Stimulated activated CD8-positive, alpha-beta memory T cell treated with anti-CD3 and anti-CD28 coated beads, Interleukin-7, amount 100 ng/mL, for 1 hour (primary cell): ENCODE measurements at regions not wholly inside any gene's neighbourhood (a gene's known extent, or its start where the extent isn't known, plus 50 kb on each side); places are given as distances from the start of the nearest gene placed in this dataset.

Source experiments
- DNase-seq, 2 donors: peaks; one replicate each; pipeline ENCODE4 v3.0.0-alpha.2; 2020; ENCODE audit warnings: low read depth in 2 of 2

DNA sequence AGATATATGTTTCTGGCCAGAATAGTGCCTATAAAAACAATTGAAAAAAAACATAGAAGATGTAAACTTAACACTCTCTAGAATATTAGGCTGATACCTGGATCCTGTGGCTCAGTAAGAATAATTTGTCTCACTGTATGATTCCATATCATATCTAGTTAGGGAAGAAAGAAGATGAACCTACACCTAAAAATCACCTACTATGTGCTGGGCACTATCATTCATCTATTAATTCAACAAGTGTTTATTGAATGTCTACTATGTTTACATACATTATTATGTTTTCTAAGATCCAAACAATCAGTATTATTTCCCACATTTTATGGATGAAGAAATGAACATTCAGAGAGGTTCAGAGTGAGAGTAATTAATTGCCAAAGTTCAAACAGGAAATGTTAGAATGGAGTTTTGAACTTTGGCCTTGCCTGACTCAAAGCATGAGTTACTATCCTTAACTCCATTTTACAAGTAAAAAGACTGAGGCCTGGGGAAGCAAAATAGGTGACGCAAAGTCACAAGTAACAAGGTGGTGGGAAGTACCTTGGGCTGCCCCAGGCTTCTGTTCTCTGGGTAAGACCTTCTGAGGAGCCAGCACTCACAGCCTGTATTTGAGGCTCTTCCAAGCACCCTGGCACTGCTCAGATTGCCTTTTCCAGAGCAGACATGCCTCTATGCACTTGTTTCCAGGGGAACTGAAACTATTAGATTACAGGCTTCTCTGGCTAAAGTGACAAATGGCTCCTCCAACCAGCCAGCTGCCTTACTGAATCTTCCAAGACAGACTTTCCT, 111.1 kb upstream of the ACSL4 start:
- DNase-seq = no peak

DNA sequence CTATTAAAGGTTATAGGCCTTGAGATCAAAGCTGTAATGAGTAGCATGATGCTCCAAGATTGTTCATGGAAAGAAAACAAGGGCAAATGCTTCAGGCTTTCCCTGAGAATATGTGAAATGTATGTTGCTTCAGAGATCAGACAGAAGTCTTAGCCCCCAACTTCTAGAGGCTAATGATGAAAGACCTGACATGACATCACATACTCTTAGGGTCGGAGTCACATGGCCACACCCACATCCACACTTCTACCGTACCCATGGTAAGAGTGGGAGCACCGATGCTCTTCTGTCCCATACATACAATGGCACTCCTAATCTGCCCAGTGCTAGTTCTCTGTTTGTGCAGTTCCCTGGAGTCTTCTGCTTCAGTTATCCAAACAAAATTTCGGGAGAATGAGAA, 111.9 kb upstream of the ACSL4 start:
- no peak for DNase-seq

DNA sequence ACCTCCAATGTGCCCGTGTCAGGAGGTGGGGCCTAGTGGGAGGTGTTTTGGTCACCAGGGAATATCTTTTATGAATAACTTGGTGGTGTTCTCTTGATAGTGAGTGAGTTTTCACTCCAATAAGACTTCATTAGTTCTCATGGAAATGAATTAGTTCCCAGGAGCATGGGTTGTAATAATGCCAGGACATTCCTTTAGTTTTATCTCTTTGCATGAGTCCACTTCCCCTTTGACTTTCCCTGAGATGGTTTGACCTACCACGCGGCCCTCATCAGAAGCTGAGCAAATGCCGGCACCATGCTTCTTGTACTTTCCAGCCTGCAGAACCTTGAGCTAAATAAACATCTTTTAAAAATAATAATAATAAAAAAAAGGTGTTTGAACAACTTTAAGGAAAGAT, 112.9 kb upstream of the ACSL4 start:
- no peak for DNase-seq

DNA sequence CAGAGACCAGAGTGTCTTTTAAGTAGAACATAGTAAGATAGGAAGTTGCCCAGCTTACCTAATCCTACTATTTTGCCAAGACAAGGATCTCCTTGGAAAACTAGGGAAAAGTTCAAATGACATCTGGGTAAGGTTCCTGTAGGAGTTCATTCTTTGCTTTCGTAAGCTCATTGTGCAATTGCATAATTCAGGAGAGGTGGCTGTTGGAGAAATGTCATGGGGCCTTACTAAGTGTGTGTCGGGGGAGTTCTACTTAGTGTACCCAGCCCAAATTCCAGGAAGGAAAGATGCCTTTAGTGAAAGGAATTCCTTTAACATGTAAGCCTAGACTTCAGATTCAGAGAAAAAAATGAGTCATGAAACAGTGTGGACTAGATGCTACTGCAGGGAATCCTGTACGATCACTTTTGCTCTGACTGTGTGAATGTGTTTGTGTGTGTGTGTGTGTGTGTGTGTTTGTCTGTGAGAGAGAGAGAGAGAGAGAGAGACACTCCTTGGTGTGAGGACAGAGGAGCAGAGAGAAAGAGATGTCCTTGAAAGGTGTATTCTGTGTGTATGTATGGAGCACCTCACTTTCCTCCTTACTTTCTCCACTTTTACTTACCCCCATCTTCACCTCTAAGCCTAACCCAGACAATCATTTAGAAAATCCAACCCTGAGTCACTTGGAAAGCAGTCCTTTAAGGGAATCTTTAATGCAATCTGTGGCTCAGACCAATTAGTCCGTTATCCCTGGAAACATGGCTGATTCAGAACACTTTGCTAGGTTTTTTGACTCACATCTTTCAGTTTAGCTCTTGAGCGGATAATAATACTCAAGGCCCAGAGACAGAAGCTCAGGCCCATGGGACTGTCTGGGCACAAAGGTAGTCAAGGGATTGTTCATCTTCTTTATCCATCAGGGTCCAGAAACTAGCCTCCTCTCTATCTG, 114.5 kb upstream of the ACSL4 start:
- DNase-seq = no peak

DNA sequence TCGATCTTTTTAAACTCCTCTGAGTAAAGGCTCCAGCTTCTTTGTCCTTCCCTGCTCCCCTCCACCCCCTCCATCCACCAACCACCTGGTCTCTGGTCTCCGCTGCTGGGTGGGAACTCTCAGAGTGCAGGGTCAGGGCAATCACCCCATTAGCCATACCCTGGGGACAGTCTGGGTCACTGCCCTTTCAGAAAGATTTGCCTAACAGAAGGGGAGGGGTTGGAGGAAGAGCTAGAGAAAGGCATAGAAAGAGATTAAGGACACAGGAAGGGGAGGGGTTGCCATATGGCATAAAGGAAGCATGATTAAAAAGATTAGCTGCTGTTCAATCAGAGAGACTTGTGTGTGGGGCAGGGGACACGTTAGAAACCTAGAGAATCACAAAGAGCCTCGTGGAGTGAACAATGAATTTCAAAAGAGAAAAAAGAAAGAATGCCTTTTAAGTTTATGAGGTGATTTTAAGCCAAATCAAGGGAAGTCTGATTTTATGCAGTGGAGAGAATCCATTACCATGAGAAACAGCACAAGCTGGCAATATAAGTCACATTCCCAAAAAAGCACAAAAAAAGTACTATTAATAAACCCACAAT, 115.5 kb upstream of the ACSL4 start:
- no peak for DNase-seq

DNA sequence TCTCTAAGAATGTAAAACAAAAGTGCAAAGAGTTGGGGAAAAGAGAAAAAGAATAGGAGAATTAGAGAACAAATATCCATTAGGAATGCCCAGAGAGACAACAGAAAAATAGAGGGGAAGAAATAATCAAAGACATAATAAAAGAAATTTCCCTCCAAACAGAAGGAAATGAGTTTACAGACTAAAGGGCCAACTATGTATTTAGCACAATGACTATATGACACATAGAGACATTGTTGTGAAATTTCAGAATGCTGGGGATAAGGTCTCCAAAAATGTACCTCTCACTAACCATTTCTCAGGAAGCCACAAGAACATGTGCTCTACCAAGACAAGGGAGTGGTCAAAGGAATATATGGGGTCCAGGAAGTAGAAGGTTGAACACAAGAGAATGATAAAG, 121.0 kb upstream of the ACSL4 start:
- DNase-seq = no peak

DNA sequence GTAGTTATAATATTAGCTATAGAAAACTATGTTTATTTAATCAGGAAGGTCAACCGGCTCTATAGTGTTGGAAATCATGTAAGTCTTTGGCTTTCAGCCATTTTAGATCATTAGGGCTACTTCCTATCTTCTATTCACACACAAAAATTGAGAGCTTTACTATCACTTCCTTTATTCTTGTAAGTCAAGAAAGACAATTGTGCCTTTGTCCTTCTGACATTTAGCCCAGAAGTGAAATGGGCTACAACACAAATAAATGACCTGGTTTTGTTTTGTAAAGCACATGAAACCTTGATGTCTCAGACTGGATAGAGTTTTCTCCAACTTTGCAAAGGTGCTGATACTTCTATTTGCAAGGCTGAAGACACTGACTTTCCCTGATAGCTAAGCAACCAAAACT, 122.4 kb upstream of the ACSL4 start:
- no peak for DNase-seq

DNA sequence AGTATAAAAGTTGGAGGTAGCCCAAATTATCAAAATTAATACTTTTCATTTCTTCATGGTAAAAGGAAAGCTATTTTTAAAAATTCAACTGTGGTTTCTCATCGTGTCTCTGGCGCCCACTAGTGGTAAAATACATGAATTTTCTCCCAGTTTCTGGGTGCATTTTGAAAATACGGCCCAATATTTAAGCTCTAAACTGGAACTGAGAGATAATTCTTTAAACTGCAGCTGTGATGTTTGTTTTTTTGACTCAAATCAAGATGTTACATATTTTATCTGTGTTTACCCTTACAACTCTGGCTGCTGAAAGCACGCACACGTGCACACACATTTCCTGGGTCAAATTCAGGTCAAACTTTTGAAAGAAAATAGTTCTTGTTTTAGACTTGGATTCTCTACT, 123.9 kb upstream of the ACSL4 start:
- DNase-seq = no peak

DNA sequence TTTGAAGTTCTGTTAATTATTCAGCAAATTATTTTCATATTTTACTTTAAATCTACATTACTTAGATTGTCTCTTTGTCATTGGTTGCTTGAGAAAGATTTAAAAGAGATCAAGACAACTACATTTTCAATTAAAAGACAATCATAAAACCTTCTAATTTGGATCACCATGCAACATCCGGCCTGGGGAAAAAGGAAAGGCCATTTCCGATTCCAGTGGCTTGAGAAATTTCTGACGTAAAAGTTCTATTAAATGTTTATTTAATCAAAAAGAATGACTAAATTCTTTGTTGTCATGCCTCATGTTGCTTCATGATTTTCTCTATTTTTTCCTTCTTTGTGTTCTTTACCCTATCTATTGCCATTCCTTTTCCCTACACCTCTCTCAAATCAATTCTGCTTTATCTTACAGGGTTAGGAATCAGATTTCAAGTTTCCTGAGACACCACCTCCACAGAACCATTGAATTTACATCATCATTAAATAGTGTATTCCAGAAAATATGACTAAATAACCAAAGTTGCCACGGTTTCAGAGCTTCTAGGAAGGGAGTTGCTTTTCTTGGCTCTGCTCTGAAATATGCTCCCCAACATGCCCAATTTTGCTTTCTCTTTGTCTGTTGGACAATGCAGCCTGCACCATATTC, 124.6 kb upstream of the ACSL4 start:
- DNase-seq = no peak

DNA sequence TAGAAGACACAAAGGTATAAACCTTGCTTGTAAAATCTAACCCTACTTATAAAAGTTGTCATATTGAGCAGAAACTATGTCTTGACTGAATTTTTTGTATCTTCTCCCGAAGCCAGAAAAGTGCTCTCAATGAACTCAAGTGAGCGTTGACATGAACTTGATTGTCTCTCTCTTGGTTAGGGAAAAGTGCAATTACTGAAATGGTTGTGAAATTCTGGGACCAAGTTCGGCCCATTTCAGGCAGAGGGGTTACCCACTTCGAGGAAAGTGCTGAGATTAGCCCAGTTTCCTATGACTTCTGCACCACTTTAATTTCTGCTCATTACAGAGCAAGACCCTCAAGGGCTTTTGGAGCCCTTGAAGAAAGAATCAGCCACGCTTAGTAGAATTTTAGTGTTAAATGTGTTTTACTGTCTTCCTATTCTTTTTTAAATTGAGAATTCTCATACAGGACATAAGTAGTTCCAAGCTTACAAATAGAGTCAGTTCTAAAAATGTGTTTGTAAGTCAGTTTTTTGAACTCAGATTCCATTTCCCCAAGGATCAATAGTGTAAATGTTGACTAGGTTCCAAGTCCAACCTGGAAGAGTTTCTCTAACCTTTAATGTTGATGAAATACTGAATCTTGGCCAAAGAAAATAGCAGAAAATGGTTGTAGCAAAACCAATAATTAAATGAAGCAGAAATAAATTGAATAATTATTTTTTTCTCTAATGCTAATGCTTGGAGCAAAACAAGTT, 125.7 kb upstream of the ACSL4 start:
- no peak for DNase-seq

DNA sequence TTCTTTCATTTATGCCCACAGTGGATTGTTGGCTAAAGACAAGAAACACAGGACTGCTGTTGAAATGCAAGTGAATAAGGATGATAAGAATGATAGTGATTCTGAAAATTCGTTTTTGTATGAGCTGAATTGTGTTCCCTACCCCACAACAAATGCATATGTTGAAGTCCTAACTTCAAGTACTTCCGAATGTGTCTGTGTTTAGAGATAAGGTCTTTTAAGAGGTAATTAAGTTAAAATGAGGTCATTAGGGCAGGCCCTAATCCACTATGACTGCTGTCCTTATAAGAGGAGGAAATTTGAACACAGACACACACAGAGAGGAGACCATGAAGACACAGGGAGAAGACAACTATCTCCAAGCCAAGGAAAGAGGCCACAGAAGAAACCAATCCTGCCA, 126.6 kb upstream of the ACSL4 start:
- DNase-seq = no peak

DNA sequence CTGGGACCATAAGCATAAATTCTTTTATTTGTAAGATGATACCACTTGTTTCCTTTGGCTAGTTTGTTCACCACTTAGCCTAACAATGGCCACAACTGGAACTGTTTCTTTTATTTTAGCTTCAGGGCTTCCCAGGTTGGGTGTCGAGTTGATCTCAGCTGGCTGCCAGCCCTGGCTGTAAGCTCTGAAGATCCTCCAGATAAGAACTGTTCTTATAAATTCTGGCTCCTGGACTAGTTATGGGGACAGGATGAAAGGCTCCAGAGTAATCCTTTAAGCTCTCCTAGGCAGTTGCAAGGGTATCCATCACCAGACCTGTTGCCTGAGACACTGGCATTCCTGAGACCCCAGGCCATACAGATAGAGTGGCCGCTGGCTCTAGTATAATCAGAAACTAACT, 129.4 kb upstream of the ACSL4 start:
- no peak for DNase-seq

DNA sequence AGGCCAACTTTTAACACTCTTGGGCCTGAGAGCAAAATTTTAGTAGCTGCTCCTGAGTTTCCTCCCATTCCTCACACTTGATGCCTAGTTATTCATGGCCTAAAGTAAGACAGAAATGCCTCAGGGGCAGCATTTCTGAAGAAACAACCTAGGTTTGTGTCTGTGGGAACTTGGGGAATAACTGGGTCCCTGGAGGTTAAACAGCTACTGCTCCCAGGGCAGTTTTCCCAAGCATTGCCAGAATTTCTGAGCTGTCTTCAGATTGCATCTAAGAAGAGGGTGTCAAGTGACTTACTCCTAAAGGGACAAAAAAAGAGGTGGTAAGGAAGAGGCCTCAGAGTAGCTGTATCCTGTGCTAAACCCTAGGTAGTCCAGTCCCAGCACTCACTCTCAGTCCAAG, 130.8 kb upstream of the ACSL4 start:
- DNase-seq = no peak

DNA sequence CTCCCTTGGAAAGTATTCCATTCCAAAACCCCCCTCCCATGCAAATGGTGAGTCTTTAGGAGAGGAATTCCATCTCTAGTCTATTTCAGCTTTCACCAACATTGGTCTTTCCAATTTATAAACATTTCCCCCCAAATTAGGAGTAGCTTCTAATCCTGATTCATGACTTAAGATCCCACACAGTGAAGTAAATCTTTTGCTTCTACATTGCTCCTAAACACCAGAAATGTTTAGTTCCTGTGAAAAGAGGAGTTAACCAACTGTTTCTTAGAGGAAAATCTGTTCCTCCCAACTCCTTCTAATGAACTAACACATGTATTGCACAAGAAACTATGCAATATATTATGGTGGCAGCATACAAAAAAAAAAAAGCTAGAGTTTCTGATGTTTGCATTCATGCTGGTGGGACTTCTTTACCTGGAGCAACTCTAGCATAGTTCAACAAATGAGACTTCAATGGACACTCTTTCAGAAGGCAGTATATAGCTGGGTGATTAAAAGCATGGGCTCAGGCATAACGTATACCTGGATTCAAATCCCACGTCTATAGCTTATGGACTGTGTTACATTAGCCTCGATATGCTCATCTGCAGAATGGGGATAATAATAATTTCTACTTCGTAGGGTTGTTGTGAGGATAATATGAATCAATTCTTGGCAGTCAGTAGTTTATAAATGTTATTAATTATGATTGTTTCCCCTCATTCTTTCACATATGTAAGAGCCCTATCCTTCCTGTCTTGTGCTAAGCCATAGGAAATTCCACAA, 131.6 kb upstream of the TMEM164 start:
- no peak for DNase-seq

DNA sequence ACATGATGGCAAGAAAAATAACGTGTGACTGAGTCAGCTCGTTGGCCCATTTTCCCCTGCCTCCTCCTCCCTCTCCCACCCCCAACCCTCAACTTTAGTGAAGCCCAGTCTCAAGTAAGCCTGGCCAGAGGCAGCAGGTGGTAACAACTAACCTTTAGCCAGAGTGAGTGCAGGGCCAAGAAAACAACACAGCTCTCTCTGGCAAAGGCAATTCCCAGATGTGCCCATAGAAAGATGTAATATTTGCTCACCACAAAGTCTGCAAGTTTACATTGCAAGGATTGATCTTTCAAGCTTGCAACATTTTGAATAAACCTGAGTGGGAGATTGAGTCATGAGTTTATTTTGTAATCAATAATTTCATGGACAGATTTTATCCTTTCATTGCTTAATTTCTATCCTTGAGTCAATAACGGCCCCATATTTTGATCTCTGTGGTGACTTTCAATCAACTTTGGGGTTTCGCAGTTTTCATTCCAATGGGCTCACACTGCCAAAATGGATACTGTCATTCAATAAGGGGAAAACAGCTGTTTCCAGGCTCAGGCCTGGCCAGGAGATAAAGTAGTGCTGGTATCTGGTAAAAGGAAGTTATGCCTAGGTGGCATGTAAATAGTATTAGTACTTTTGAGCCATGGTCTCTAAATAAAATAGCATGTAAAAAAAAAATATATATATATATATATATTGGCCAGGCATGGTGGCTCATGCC, 130.7 kb upstream of the TMEM164 start:
- DNase-seq = no peak

DNA sequence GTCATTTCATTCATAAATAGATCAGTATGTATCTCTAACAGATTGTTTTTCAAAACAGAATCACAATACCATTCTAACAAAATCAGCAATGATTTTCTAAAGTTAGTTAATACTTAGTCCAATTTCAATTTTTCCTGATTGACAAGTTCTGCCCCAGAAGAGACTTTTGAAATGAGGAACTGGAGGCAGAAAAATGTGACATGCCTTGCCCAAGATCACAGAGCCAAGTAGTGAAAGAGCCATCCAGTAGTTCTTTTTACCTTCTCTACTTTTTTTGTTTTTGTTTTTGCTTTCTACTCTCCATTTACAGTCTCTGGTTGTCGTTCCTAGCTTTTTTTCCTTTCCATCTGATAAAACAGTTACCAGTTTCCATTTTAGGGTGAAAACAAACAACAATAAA, 129.3 kb upstream of the TMEM164 start:
- no peak for DNase-seq

DNA sequence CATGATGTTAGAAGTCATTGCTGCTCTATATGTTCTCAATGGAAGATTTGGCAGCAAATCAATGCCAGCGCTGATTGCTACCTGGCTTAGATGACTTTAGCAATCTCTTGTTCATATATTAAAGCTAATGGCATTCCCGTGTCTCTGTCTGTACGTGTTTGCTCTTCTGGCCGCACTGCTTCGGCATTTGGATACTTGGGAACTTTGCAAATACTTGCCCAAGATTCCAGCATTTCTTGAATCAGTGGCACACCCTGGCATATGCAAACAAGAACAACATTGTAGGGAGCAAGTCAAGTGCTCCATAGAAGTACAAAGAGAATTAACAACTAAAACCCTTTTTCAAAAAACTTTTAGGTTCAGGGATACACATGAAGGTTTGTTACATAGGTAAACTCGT, 128.9 kb upstream of the TMEM164 start:
- DNase-seq = no peak

DNA sequence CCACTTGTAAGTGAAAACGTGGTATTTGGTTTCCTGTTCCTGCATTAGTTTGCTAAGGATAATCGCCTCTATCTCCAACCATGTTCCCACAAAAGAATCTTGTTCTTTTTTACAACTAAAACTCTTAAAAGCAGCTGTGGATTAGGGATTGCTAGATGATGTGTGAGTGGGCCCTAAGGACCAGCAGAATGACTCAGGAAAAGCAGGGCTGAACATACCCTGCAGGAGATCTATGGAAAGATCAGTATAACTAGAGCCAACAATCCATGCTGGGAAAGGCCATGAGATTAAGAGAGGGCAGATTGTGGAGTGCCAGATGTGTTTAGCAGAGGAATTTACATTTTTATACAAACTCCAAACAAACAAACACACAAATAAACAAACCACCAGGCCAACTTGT, 128.4 kb upstream of the TMEM164 start:
- no peak for DNase-seq

DNA sequence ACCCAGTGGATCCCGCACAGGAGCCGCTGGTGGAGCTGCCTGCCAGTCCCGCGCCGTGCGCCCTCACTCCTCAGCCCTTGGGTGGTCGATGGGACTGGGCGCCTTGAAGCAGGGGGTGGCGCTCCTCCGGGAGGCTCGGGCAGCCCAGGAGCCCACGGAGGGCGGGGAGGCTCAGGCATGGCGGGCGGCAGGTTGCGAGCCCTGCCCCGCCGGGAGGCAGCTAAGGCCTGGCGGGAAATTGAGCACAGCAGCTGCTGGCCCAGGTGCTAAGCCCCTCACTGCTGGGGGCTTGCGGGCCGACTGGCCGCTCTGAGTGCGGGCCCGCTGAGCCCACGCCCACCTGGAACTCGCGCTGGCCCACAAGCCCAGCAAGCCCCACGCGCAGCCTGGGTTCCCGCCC, 127.1 kb upstream of the TMEM164 start:
- DNase-seq = no peak

DNA sequence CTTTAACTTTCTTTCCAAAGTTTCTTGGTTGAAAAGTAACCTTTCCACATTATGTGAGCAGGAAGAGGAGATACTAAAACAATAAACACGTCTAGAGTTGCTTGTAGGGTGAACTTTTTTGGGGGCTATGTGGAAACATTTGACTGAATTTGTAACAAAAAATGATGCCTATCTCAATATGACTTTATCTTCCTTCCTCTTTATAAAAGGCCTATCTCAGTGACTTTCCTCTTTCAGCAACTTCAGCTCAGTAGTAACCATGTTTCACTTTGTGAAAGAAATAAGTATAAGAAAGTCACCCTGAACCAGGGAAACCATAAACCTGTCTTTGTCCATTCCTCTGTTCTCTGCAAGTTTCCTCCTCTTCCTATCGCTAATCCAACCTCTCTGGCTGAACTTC, 124.7 kb upstream of the TMEM164 start:
- no peak for DNase-seq
